GM21619 (cell line): ENCODE measurements at regions not wholly inside any gene's neighbourhood (a gene's known extent, or its start where the extent isn't known, plus 50 kb on each side); places are given as distances from the start of the nearest gene placed in this dataset.

Experiments used
- ATAC-seq: cut with Tn5 transposase; IDR thresholded peaks from one replicate; pipeline ENCODE4 v1.9.1; 2021; ENCODE audit not compliant: unreplicated experiment

GRCh38 chr15:38671675-38672254 is 107.2 kb upstream of the RASGRP1 start:
- ATAC-seq: peak; percentile 59

- no peak for ATAC-seq
Measured at GRCh38 chr15:38672273-38672672, 107.7 kb upstream of the RASGRP1 start.

GRCh38 chr15:38672814-38673670 is 108.4 kb upstream of the RASGRP1 start:
- ATAC-seq: peak; percentile 37

- no peak for ATAC-seq
Measured at GRCh38 chr15:38674448-38674847, 109.8 kb upstream of the RASGRP1 start.

- ATAC-seq: no peak
Measured at GRCh38 chr15:38678281-38678680, 113.7 kb upstream of the RASGRP1 start.

GRCh38 chr15:38680775-38681174 is 116.2 kb upstream of the RASGRP1 start:
- ATAC-seq: no peak

GRCh38 chr15:38682363-38682762 is 117.7 kb upstream of the RASGRP1 start:
- no peak for ATAC-seq

GRCh38 chr15:38682861-38683260 is 118.2 kb upstream of the RASGRP1 start:
- ATAC-seq: no peak

- peak; percentile 76 for ATAC-seq
Measured at GRCh38 chr15:38683382-38684242, 119.0 kb upstream of the RASGRP1 start.

GRCh38 chr15:38684440-38685010 is 119.9 kb upstream of the RASGRP1 start:
- no peak for ATAC-seq

- ATAC-seq: no peak
Measured at GRCh38 chr15:38685686-38686339, 121.2 kb upstream of the RASGRP1 start.

- no peak for ATAC-seq
Measured at GRCh38 chr15:38687340-38687739, 122.7 kb upstream of the RASGRP1 start.

- no peak for ATAC-seq
Measured at GRCh38 chr15:38687775-38688495, 123.3 kb upstream of the RASGRP1 start.

GRCh38 chr15:38688761-38689160 is 124.1 kb upstream of the RASGRP1 start:
- no peak for ATAC-seq

- ATAC-seq: no peak
Measured at GRCh38 chr15:38689522-38689921, 124.9 kb upstream of the RASGRP1 start.

GRCh38 chr15:38690216-38690615 is 125.6 kb upstream of the RASGRP1 start:
- no peak for ATAC-seq

- ATAC-seq: no peak
Measured at GRCh38 chr15:38690719-38691332, 126.2 kb upstream of the RASGRP1 start.

GRCh38 chr15:38691377-38691776 is 126.8 kb upstream of the RASGRP1 start:
- ATAC-seq: no peak

- no peak for ATAC-seq
Measured at GRCh38 chr15:38691965-38692788, 127.6 kb upstream of the RASGRP1 start.
